ENCODE measurements at regions not wholly inside any gene's neighbourhood (a gene's known extent, or its start where the extent isn't known, plus 50 kb on each side); places are given as distances from the start of the nearest gene placed in this dataset.
A peak's percentile ranks its signal among the peaks of the same experiment; 100 is the strongest.
"Not testable (repeated sequence)": the region's sequence is repeated elsewhere in the genome, so short reads cannot be mapped to it uniquely, and the experiment has no call there.

GRCh38 chr17:68762911-68763310 is 161.7 kb upstream of the FAM20A start:
- TF ChIP-seq CTCF (conservative IDR thresholded peaks at IDR 0.05; ENCODE audit: low read depth), result no peak
- no peak for DNase-seq (ENCODE audit: low spot score)
- POLR2A ChIA-PET (ENCODE audit: low non-redundant PET), result no interaction called here
- no peak overlapping the region for H3K27ac ChIP-seq
- CTCF ChIA-PET, result interaction anchor here (0.6 to 0.8 kb wide), 2 partner anchors 175 to 200 kb away, joined by 4 to 5 read pairs; no protein-coding TSS in a partner anchor

GRCh38 chr17:68760141-68760475 is 158.9 kb upstream of the FAM20A start:
- DNase-seq (ENCODE audit: low spot score), result no peak
- POLR2A ChIA-PET (ENCODE audit: low non-redundant PET), result no interaction called here
- CTCF ChIA-PET, result interaction anchor here (0.6 to 1.3 kb wide), 4 partner anchors 29 to 526 kb away, joined by 3 to 4 read pairs (median 4); no protein-coding TSS in a partner anchor
- peak overlapping the region; percentile 91 for H3K27ac ChIP-seq
- TF ChIP-seq CTCF (conservative IDR thresholded peaks at IDR 0.05; ENCODE audit: low read depth), result peak; percentile 61

- ChIA-PET POLR2A (ENCODE audit: low non-redundant PET) (no interaction called here), CTCF (interaction anchor here (0.5 to 1.6 kb wide), 8 partner anchors 29 to 488 kb away, joined by 3 to 5 read pairs (median 4); no protein-coding TSS in a partner anchor)
- TF ChIP-seq CTCF (conservative IDR thresholded peaks at IDR 0.05; ENCODE audit: low read depth), result peak; percentile 98
- peak; percentile 89 for DNase-seq (ENCODE audit: low spot score)
- peak overlapping the region; percentile 91 for H3K27ac ChIP-seq
Measured at GRCh38 chr17:68759343-68760140, 158.4 kb upstream of the FAM20A start.

GRCh38 chr17:68759002-68759342 is 157.8 kb upstream of the FAM20A start:
- POLR2A ChIA-PET (ENCODE audit: low non-redundant PET), result no interaction called here
- no peak for DNase-seq (ENCODE audit: low spot score)
- no peak for TF ChIP-seq CTCF (conservative IDR thresholded peaks at IDR 0.05; ENCODE audit: low read depth)
- CTCF ChIA-PET, result interaction anchor here (0.5 to 1.6 kb wide), 6 partner anchors 53 to 487 kb away, joined by 3 to 5 read pairs (median 4); no protein-coding TSS in a partner anchor
- peak overlapping the region; percentile 91 for H3K27ac ChIP-seq

- H3K27ac ChIP-seq; DNase-seq (ENCODE audit: low spot score); POLR2A ChIA-PET (ENCODE audit: low non-redundant PET): not testable (repeated sequence)
- CTCF ChIA-PET, result interaction anchor here (0.7 to 1.6 kb wide), 2 partner anchors 224 to 637 kb away, joined by 3 to 5 read pairs; no protein-coding TSS in a partner anchor
Measured at GRCh38 chr17:68757866-68758757, 156.9 kb upstream of the FAM20A start.

- ChIA-PET POLR2A (ENCODE audit: low non-redundant PET) (no interaction called here), CTCF (no interaction called here)
- no peak for DNase-seq (ENCODE audit: low spot score)
- no peak for TF ChIP-seq CTCF (conservative IDR thresholded peaks at IDR 0.05; ENCODE audit: low read depth)
- H3K27ac ChIP-seq, result no peak overlapping the region
Measured at GRCh38 chr17:68753985-68754769, 153.0 kb upstream of the FAM20A start.

Measured in RWPE1 (cell line).